ENCODE measurements at regions not wholly inside any gene's neighbourhood (a gene's known extent, or its start where the extent isn't known, plus 50 kb on each side); places are given as distances from the start of the nearest gene placed in this dataset.

- TF ChIP-seq CTCF (IDR thresholded peaks at IDR 0.05) (no peak), POLR2AphosphoS5 (IDR thresholded peaks at IDR 0.05; ENCODE audit: low read depth, low read length) (no peak), SIN3A (IDR thresholded peaks at IDR 0.05; ENCODE audit: borderline replicate concordance, insufficient read depth, low read depth, low read length) (no peak), TCF7L2 (IDR thresholded peaks at IDR 0.05; ENCODE audit: low read depth, low read length) (no peak), REST (IDR thresholded peaks at IDR 0.05; ENCODE audit: insufficient read depth in 1 of 2, low read depth in 2 of 2, low read length in 1 of 2) (no peak)
Observed at GRCh38 chr5:109998726-109999125, 309.0 kb downstream of the MAN2A1 start.

All from Panc1 (cell line).